ENCODE measurements at regions not wholly inside any gene's neighbourhood (a gene's known extent, or its start where the extent isn't known, plus 50 kb on each side); places are given as distances from the start of the nearest gene placed in this dataset.

GRCh38 chr4:126269106-126269505 lies 954.4 kb downstream of the FAT4 start:
- TF ChIP-seq POLR2AphosphoS5 (IDR thresholded peaks at IDR 0.05; ENCODE audit: low read depth, low read length), result no peak
- TF ChIP-seq SPI1 (IDR thresholded peaks at IDR 0.05; ENCODE audit: low read depth, low read length), result no peak
- TF ChIP-seq TAF1 (IDR thresholded peaks at IDR 0.05; ENCODE audit: low read depth, low read length), result no peak
- no peak for TF ChIP-seq PAX5 (IDR thresholded peaks at IDR 0.05; ENCODE audit: insufficient read depth, low read length, severe bottlenecking)
- TF ChIP-seq POLR2A (IDR thresholded peaks at IDR 0.05; ENCODE audit: low read depth, low read length), result no peak
- no peak for TF ChIP-seq POU2F2 (IDR thresholded peaks at IDR 0.05; ENCODE audit: low read depth, low read length)
- no peak for DNase-seq (ENCODE audit: insufficient read length, low spot score)
- FAIRE-seq, result no peak

- TF ChIP-seq SPI1 (IDR thresholded peaks at IDR 0.05; ENCODE audit: low read depth, low read length) (no peak), POLR2A (IDR thresholded peaks at IDR 0.05; ENCODE audit: low read depth, low read length) (no peak), TAF1 (IDR thresholded peaks at IDR 0.05; ENCODE audit: low read depth, low read length) (no peak), PAX5 (IDR thresholded peaks at IDR 0.05; ENCODE audit: insufficient read depth, low read length, severe bottlenecking) (no peak), POU2F2 (IDR thresholded peaks at IDR 0.05; ENCODE audit: low read depth, low read length) (no peak), POLR2AphosphoS5 (IDR thresholded peaks at IDR 0.05; ENCODE audit: low read depth, low read length) (no peak)
- FAIRE-seq, result no peak
- no peak for DNase-seq (ENCODE audit: insufficient read length, low spot score)
These were observed 956.5 kb downstream of the FAT4 start for GRCh38 chr4:126271292-126271691.

- DNase-seq (ENCODE audit: insufficient read length, low spot score) (no peak), FAIRE-seq (no peak)
- TF ChIP-seq PAX5 (IDR thresholded peaks at IDR 0.05; ENCODE audit: insufficient read depth, low read length, severe bottlenecking) (no peak), POLR2A (IDR thresholded peaks at IDR 0.05; ENCODE audit: low read depth, low read length) (no peak), POU2F2 (IDR thresholded peaks at IDR 0.05; ENCODE audit: low read depth, low read length) (no peak), POLR2AphosphoS5 (IDR thresholded peaks at IDR 0.05; ENCODE audit: low read depth, low read length) (no peak), TAF1 (IDR thresholded peaks at IDR 0.05; ENCODE audit: low read depth, low read length) (no peak), SPI1 (IDR thresholded peaks at IDR 0.05; ENCODE audit: low read depth, low read length) (no peak)
These were observed 959.0 kb downstream of the FAT4 start for GRCh38 chr4:126273746-126274145.

DNA sequence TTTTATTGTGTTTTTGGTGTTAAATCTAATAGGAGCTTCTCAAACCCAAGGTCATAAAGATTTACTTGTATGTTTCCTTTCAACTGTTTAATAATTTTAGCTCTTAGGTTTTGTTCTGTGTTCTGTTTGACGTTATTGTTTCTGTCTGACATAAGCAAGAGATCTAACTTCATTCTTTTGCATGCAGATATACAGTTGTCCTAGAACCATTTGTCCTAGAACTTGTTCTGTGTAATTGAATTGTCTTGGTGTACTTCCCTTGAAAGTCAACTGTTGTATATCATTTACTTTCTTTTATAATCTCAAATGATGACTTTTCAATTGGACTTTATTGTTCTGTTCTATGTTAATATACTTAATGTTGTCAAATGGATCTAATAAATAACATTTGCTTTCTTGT lies 977.1 kb downstream of the FAT4 start:
- FAIRE-seq (no peak), DNase-seq (ENCODE audit: insufficient read length, low spot score) (no peak)

DNA sequence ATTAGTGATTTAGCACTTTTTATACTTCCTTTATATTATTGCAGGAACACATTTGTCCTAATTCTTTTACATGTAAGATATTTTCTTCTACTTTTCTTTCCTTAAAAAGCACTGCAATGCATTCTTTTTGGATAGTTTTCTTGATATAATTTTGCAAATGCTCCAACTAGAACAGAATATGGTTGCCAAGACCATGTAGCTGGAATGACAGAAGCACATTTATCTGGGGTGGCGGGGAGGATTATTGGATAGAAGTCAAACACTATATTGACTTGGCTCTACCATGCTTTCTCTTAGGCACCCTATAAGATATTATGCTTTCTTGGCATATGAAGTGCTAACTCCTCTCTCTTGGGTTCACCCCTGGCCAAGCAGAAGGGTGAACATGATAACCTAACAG lies 983.5 kb downstream of the FAT4 start:
- FAIRE-seq, result no peak
- TF ChIP-seq SPI1 (IDR thresholded peaks at IDR 0.05; ENCODE audit: low read depth, low read length) (no peak), POU2F2 (IDR thresholded peaks at IDR 0.05; ENCODE audit: low read depth, low read length) (no peak), TAF1 (IDR thresholded peaks at IDR 0.05; ENCODE audit: low read depth, low read length) (no peak), PAX5 (IDR thresholded peaks at IDR 0.05; ENCODE audit: insufficient read depth, low read length, severe bottlenecking) (no peak), POLR2AphosphoS5 (IDR thresholded peaks at IDR 0.05; ENCODE audit: low read depth, low read length) (no peak), POLR2A (IDR thresholded peaks at IDR 0.05; ENCODE audit: low read depth, low read length) (no peak)

More for the DNA sequence above, 977.1 kb downstream of the FAT4 start:
- TF ChIP-seq POU2F2 (IDR thresholded peaks at IDR 0.05; ENCODE audit: low read depth, low read length) (no peak), SPI1 (IDR thresholded peaks at IDR 0.05; ENCODE audit: low read depth, low read length) (no peak), PAX5 (IDR thresholded peaks at IDR 0.05; ENCODE audit: insufficient read depth, low read length, severe bottlenecking) (no peak), TAF1 (IDR thresholded peaks at IDR 0.05; ENCODE audit: low read depth, low read length) (no peak), POLR2A (IDR thresholded peaks at IDR 0.05; ENCODE audit: low read depth, low read length) (no peak), POLR2AphosphoS5 (IDR thresholded peaks at IDR 0.05; ENCODE audit: low read depth, low read length) (no peak)

GRCh38 chr4:126306152-126306869 lies 991.6 kb downstream of the FAT4 start:
- no peak for TF ChIP-seq POLR2AphosphoS5 (IDR thresholded peaks at IDR 0.05; ENCODE audit: low read depth, low read length)
- no peak for TF ChIP-seq TAF1 (IDR thresholded peaks at IDR 0.05; ENCODE audit: low read depth, low read length)
- no peak for TF ChIP-seq POLR2A (IDR thresholded peaks at IDR 0.05; ENCODE audit: low read depth, low read length)
- TF ChIP-seq PAX5 (IDR thresholded peaks at IDR 0.05; ENCODE audit: insufficient read depth, low read length, severe bottlenecking), result no peak
- TF ChIP-seq POU2F2 (IDR thresholded peaks at IDR 0.05; ENCODE audit: low read depth, low read length), result no peak
- no peak for TF ChIP-seq SPI1 (IDR thresholded peaks at IDR 0.05; ENCODE audit: low read depth, low read length)
- FAIRE-seq, result no peak
- no peak for DNase-seq (ENCODE audit: insufficient read length, low spot score)

More for the DNA sequence above, 983.5 kb downstream of the FAT4 start:
- no peak for DNase-seq (ENCODE audit: insufficient read length, low spot score)

DNA sequence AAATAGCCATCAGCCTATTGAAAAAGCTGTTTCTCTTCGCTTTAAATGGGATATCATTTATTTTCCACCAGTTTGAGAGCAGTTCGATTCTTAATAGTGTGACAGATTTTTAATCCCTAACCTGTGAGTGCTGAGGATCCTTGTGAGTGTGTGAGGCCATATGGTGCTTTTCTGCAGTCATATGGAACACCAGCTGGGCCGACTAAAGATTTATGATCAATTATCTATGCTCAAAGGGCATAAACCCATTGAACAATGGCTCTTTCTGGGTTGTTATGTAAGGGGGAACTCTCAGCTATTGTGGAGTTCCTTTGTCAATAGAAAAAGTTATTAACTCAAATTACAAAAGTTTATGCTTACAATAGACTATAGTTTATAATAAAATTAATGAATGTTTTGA lies 1003.6 kb downstream of the FAT4 start:
- no peak for FAIRE-seq
- TF ChIP-seq SPI1 (IDR thresholded peaks at IDR 0.05; ENCODE audit: low read depth, low read length), result no peak
- no peak for TF ChIP-seq TAF1 (IDR thresholded peaks at IDR 0.05; ENCODE audit: low read depth, low read length)
- TF ChIP-seq POLR2A (IDR thresholded peaks at IDR 0.05; ENCODE audit: low read depth, low read length), result no peak
- TF ChIP-seq POLR2AphosphoS5 (IDR thresholded peaks at IDR 0.05; ENCODE audit: low read depth, low read length), result no peak
- TF ChIP-seq PAX5 (IDR thresholded peaks at IDR 0.05; ENCODE audit: insufficient read depth, low read length, severe bottlenecking), result no peak
- no peak for TF ChIP-seq POU2F2 (IDR thresholded peaks at IDR 0.05; ENCODE audit: low read depth, low read length)

GRCh38 chr4:126328914-126329313 lies 1014.2 kb downstream of the FAT4 start:
- DNase-seq (ENCODE audit: insufficient read length, low spot score), result no peak
- no peak for FAIRE-seq
- TF ChIP-seq POLR2AphosphoS5 (IDR thresholded peaks at IDR 0.05; ENCODE audit: low read depth, low read length) (no peak), POLR2A (IDR thresholded peaks at IDR 0.05; ENCODE audit: low read depth, low read length) (no peak), SPI1 (IDR thresholded peaks at IDR 0.05; ENCODE audit: low read depth, low read length) (no peak), POU2F2 (IDR thresholded peaks at IDR 0.05; ENCODE audit: low read depth, low read length) (no peak), TAF1 (IDR thresholded peaks at IDR 0.05; ENCODE audit: low read depth, low read length) (no peak), PAX5 (IDR thresholded peaks at IDR 0.05; ENCODE audit: insufficient read depth, low read length, severe bottlenecking) (no peak)

More for the DNA sequence above, 1003.6 kb downstream of the FAT4 start:
- no peak for DNase-seq (ENCODE audit: insufficient read length, low spot score)

- TF ChIP-seq POU2F2 (IDR thresholded peaks at IDR 0.05; ENCODE audit: low read depth, low read length) (no peak), TAF1 (IDR thresholded peaks at IDR 0.05; ENCODE audit: low read depth, low read length) (no peak), SPI1 (IDR thresholded peaks at IDR 0.05; ENCODE audit: low read depth, low read length) (no peak), POLR2A (IDR thresholded peaks at IDR 0.05; ENCODE audit: low read depth, low read length) (no peak), POLR2AphosphoS5 (IDR thresholded peaks at IDR 0.05; ENCODE audit: low read depth, low read length) (no peak), PAX5 (IDR thresholded peaks at IDR 0.05; ENCODE audit: insufficient read depth, low read length, severe bottlenecking) (no peak)
- FAIRE-seq, result no peak
- DNase-seq (ENCODE audit: insufficient read length, low spot score), result no peak
These were observed 1023.8 kb downstream of the FAT4 start for GRCh38 chr4:126338548-126338947.
